Activated B cell treated with CpG ODN at 0.5 μM for 24 hours (primary cell): ENCODE measurements at regions not wholly inside any gene's neighbourhood (a gene's known extent, or its start where the extent isn't known, plus 50 kb on each side); places are given as distances from the start of the nearest gene placed in this dataset.

Experiments used
- ATAC-seq: fragments of 200-7000 bp; cut with Tn5 transposase; one replicate; pipeline ENCODE4 v1.10.0; 2021; ENCODE audit warnings: low read depth, mild to moderate bottlenecking, moderate library complexity
- CTCF ChIA-PET: fragments of 350-600 bp; sonication (Branson Sonifier 250); formaldehyde crosslinking; loops from one replicate; lab custom pipeline; 2021; ENCODE audit warnings: antibody characterized with exemption; lab: Charles Lee
- POLR2A ChIA-PET: fragments of 350-600 bp; sonication (Branson Sonifier 250); formaldehyde crosslinking; loops from one replicate; lab custom pipeline; 2021; ENCODE audit warnings: antibody characterized with exemption; lab: Charles Lee
- DNase-seq: peaks from one replicate; pipeline ENCODE4 v3.0.0; 2022
- H3K27ac Mint-ChIP-seq: one replicate; pipeline ENCODE4 v1.8.0; 2020; ENCODE audit warnings: mixed read lengths
- H3K27me3 Mint-ChIP-seq: one replicate; pipeline ENCODE4 v1.8.0; 2021; ENCODE audit warnings: mixed read lengths
- H3K36me3 Mint-ChIP-seq: one replicate; pipeline ENCODE4 v1.8.0; 2021; ENCODE audit warnings: low read depth, mixed read lengths
- H3K4me1 Mint-ChIP-seq: one replicate; pipeline ENCODE4 v1.8.0; 2021; ENCODE audit warnings: mixed read lengths
- H3K4me3 Mint-ChIP-seq: one replicate; pipeline ENCODE4 v1.8.0; 2020; ENCODE audit warnings: mild to moderate bottlenecking, mixed read lengths
- H3K9me3 Mint-ChIP-seq: one replicate; pipeline ENCODE4 v1.8.0; 2020; ENCODE audit warnings: mixed read lengths
- CTCF ChIP-seq: fragments of 200-600 bp; IDR thresholded peaks from one replicate; pipeline ENCODE4 v1.8.0; 2022; ENCODE audit warnings: antibody characterized with exemption, mild to moderate bottlenecking
- intact Hi-C: fragments of 100-400 bp; cut with micrococcal nuclease; formaldehyde crosslinking; loops from one replicate; pipeline ENCODE4 v1.15.1; 2024

GRCh38 chr2:157159221-157159934 is 98.1 kb upstream of the GALNT5 start:
- DNase-seq = no peak
- Mint-ChIP-seq H3K4me1 (no peaks in the 10 kb centered on the region), H3K36me3 (no peaks in the 10 kb centered on the region), H3K27ac (no peak overlapping the region), H3K9me3 (no peaks in the 10 kb centered on the region), H3K27me3 (peaks cover 2% of the 10 kb centered on the region), H3K4me3 (no peak overlapping the region)
- ATAC-seq = no peak
- intact Hi-C loops = no loop called here
- TF ChIP-seq CTCF = no peak
- POLR2A ChIA-PET = no interaction called here
- CTCF ChIA-PET = no interaction called here

- H3K27me3 Mint-ChIP-seq = peaks cover 2% of the 10 kb centered on the region
- no peak overlapping the region for H3K27ac Mint-ChIP-seq
- CTCF ChIA-PET = no interaction called here
- H3K9me3 Mint-ChIP-seq = peaks cover 3% of the 10 kb centered on the region
- ATAC-seq = no peak
- POLR2A ChIA-PET = no interaction called here
- DNase-seq = no peak
- intact Hi-C loops = no loop called here
- no peaks in the 10 kb centered on the region for H3K4me1 Mint-ChIP-seq
- TF ChIP-seq CTCF = no peak
- H3K36me3 Mint-ChIP-seq = no peaks in the 10 kb centered on the region
- no peak overlapping the region for H3K4me3 Mint-ChIP-seq
These were observed 97.4 kb upstream of the GALNT5 start for GRCh38 chr2:157160111-157160510.

GRCh38 chr2:157164370-157164769 is 93.1 kb upstream of the GALNT5 start:
- ATAC-seq = no peak
- Mint-ChIP-seq H3K36me3 (no peaks in the 10 kb centered on the region), H3K9me3 (peaks cover 3% of the 10 kb centered on the region), H3K4me3 (no peak overlapping the region), H3K4me1 (no peaks in the 10 kb centered on the region), H3K27ac (no peak overlapping the region), H3K27me3 (no peaks in the 10 kb centered on the region)
- CTCF ChIA-PET = no interaction called here
- intact Hi-C loops = no loop called here
- DNase-seq = no peak
- no peak for TF ChIP-seq CTCF
- POLR2A ChIA-PET = no interaction called here

DNA sequence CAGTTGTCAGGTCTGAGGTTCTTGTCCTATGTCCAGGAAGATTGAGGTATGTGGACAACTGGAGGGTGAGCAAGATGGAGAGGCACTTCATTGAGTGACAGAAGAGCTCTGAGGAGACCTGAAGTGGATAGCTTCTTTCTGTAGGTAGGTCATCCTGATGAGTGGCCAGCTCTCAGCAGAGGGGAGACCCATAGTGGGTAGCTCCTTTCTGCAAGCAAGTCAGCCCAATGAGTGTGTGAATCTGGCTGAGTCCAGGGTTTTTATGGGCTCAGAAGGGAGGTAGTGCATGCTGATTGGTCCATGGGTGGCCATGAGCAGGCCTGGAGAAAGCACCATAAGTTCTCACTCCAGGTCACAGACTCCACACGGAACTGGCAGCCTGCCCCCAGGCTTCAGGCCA is 92.6 kb upstream of the GALNT5 start:
- intact Hi-C loops = no loop called here
- CTCF ChIA-PET = no interaction called here
- H3K9me3 Mint-ChIP-seq = peaks cover 3% of the 10 kb centered on the region
- POLR2A ChIA-PET = no interaction called here
- H3K36me3 Mint-ChIP-seq = no peaks in the 10 kb centered on the region
- DNase-seq (no peak), ATAC-seq (no peak)
- no peaks in the 10 kb centered on the region for H3K27me3 Mint-ChIP-seq
- TF ChIP-seq CTCF = no peak
- H3K27ac Mint-ChIP-seq = no peak overlapping the region
- no peaks in the 10 kb centered on the region for H3K4me1 Mint-ChIP-seq
- H3K4me3 Mint-ChIP-seq = no peak overlapping the region

DNA sequence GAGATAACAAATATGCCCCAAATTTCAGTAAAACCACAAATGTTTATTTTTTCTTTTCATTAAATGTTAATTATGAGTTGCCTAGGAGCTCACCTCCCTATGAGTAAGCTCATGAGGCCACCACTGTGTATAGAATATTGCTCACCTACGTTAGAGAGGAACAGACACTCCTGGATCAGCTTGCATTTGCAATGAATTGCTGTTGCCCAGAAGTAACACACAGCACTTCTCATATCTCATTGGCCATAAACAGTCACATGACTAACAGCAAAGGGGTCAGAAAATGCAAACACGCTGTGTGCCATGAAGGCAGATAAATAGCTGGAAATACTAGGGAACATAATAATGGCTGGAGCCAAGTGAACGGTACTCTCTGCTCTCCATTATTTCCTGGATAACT is 89.0 kb upstream of the GALNT5 start:
- ATAC-seq (no peak), DNase-seq (no peak)
- Mint-ChIP-seq H3K27ac (no peak overlapping the region), H3K27me3 (no peaks in the 10 kb centered on the region), H3K9me3 (peaks cover 3% of the 10 kb centered on the region), H3K4me1 (no peaks in the 10 kb centered on the region), H3K36me3 (no peaks in the 10 kb centered on the region), H3K4me3 (no peak overlapping the region)
- no peak for TF ChIP-seq CTCF
- ChIA-PET CTCF (no interaction called here), POLR2A (no interaction called here)
- intact Hi-C loops = no loop called here
